Liver (tissue), 8 donors: ENCODE measurements at regions not wholly inside any gene's neighbourhood (a gene's known extent, or its start where the extent isn't known, plus 50 kb on each side); places are given as distances from the start of the nearest gene placed in this dataset.

Experiments
- DNase-seq: peaks from one replicate; pipeline ENCODE4 v3.0.0-alpha.2; 2017; ENCODE audit warnings: low spot score
- H3K27ac ChIP-seq, 2 donors: one replicate each; pipeline ENCODE4 v1.7.0; 2013; ENCODE audit warnings: inconsistent platforms in 2 of 2, low read length in 2 of 2, control low read depth in 1 of 2, low read depth in 1 of 2, mild to moderate bottlenecking in 1 of 2
- H3K27me3 ChIP-seq, 4 donors: one replicate each; pipeline versions ENCODE4 v1.6.1 to v1.7.0; 2013; ENCODE audit warnings: low read length in 3 of 4, inconsistent platforms in 1 of 4, mild to moderate bottlenecking in 1 of 4, moderate library complexity in 1 of 4; ENCODE audit not compliant: control insufficient read depth in 4 of 4, insufficient read depth in 4 of 4
- H3K36me3 ChIP-seq, 4 donors: one replicate each; pipeline versions ENCODE4 v1.6.1 to v1.7.0; 2013; ENCODE audit warnings: low read length in 3 of 4, mild to moderate bottlenecking in 3 of 4, low read depth in 1 of 4, moderate library complexity in 1 of 4; ENCODE audit not compliant: control insufficient read depth in 4 of 4, insufficient read depth in 3 of 4
- H3K4me1 ChIP-seq, 4 donors: one replicate each; pipeline versions ENCODE4 v1.6.1 to v1.7.0; 2013; ENCODE audit warnings: low read length in 3 of 4, mild to moderate bottlenecking in 3 of 4, moderate library complexity in 1 of 4; ENCODE audit not compliant: control insufficient read depth in 4 of 4, insufficient read depth in 4 of 4
- H3K4me3 ChIP-seq, 3 donors: one replicate each; pipeline versions ENCODE4 v1.6.1 to v1.7.0; 2013; ENCODE audit warnings: low read length in 3 of 3, control low read depth in 1 of 3, low read depth in 1 of 3, mild to moderate bottlenecking in 1 of 3
- H3K9ac ChIP-seq, 2 donors: one replicate each; pipeline ENCODE4 v1.7.0; 2013; ENCODE audit warnings: low read length in 2 of 2, mild to moderate bottlenecking in 2 of 2, moderate library complexity in 2 of 2, control low read depth in 1 of 2, low read depth in 1 of 2
- H3K9me3 ChIP-seq, 4 donors: one replicate each; pipeline versions ENCODE4 v1.6.1 to v1.7.0; 2013; ENCODE audit warnings: low read length in 3 of 4; ENCODE audit not compliant: control insufficient read depth in 4 of 4
- ATF3 ChIP-seq: IDR thresholded peaks from 2 replicates; pipeline ENCODE4 v1.6.1; 2016; ENCODE audit warnings: antibody characterized with exemption
- CTCF ChIP-seq: fragments of 150-350 bp; IDR thresholded peaks from 2 replicates; pipeline ENCODE4 v1.5.1; 2017; ENCODE audit warnings: improper control_type of control experiment, low read depth, low read length; ENCODE audit not compliant: missing input control
- FOXA1 ChIP-seq: IDR thresholded peaks from 2 replicates; pipeline ENCODE4 v1.6.1; 2016; ENCODE audit warnings: antibody characterized with exemption
- FOXA2 ChIP-seq: IDR thresholded peaks from 2 replicates; pipeline ENCODE4 v1.6.1; 2016; ENCODE audit warnings: antibody characterized with exemption
- GABPA ChIP-seq, 2 donors: IDR thresholded peaks in 1 of 2; conservative IDR thresholded peaks in 1 of 2; 2 replicates each; pipeline ENCODE4 v1.6.1; 2016; ENCODE audit warnings: antibody characterized with exemption in 2 of 2, mild to moderate bottlenecking in 1 of 2, moderate library complexity in 1 of 2
- HNF4A ChIP-seq, 2 donors: conservative IDR thresholded peaks; 2 replicates each; pipeline ENCODE4 v1.6.1; 2016; ENCODE audit warnings: antibody characterized with exemption in 2 of 2, mild to moderate bottlenecking in 2 of 2
- HNF4G ChIP-seq: IDR thresholded peaks from 2 replicates; pipeline ENCODE4 v1.6.1; 2016; ENCODE audit warnings: antibody characterized with exemption
- JUND ChIP-seq, 2 donors: IDR thresholded peaks; 2 replicates each; pipeline ENCODE4 v1.6.1; 2016; ENCODE audit warnings: antibody characterized with exemption in 2 of 2
- NR2F2 ChIP-seq: IDR thresholded peaks from 2 replicates; pipeline ENCODE4 v1.6.1; 2016; ENCODE audit warnings: antibody characterized with exemption
- REST ChIP-seq: IDR thresholded peaks from 2 replicates; pipeline ENCODE4 v1.6.1; 2016; ENCODE audit warnings: antibody characterized with exemption, mild to moderate bottlenecking
- TAF1 ChIP-seq: conservative IDR thresholded peaks from 2 replicates; pipeline ENCODE4 v1.6.1; 2016; ENCODE audit warnings: antibody characterized with exemption, mild to moderate bottlenecking
- YY1 ChIP-seq: IDR thresholded peaks from 2 replicates; pipeline ENCODE4 v1.6.1; 2016; ENCODE audit warnings: antibody characterized with exemption, mild to moderate bottlenecking
- WGBS: extraction: QIAGEN DNeasy Blood & Tissue Kit; methylation state at CpG from one replicate; pipeline ENCODE4 v1.1.7; 2013; 5-methylcytosine and 5-hydroxymethylcytosine counted together
- TF ChIP-seq, protein P1 (sequence below): IDR thresholded peaks from 2 replicates; pipeline ENCODE4 v1.6.1; 2016; ENCODE audit warnings: antibody characterized with exemption
- TF ChIP-seq, protein P2 (sequence below): IDR thresholded peaks from 2 replicates; pipeline ENCODE4 v1.6.1; 2016; ENCODE audit warnings: antibody characterized with exemption
- donor health status: healthy.
- donor health status: healthy.
- donor health status: healthy.
- donor health status: healthy.
- donor health status: healthy.

DNA sequence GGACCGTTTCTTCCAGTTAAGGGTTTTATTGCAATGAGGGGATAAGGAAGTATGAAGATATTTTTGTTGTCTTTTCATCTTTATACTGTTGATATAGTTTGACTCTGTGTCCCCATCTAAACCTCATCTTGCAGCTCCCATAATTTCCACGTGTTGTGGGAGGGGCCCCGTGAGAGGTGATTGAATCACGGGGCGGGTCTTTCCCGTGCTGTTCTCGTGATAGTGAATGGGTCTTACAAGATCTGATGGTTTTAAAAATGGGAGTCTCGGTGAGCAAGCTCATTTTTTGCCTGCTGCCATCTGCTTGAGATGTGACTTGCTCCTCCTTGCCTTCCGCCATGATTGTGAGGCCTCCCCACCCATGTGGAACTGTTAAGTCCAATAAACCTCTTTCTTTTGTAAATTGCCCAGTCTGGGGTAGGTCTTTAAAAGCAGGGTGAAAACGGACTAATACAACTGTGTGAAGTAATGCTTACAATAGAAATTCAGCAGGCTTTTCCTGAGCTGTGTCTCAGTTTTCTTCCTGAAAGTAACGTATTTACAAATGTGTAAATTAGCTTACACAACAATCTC, 377.3 kb downstream of the SIPA1L2 start:
- H3K9ac ChIP-seq = no peak overlapping the region
- peaks cover 0 to 5% (median 0%) of the 10 kb centered on the region in 4 donors for H3K27me3 ChIP-seq
- DNase-seq = no peak
- TF ChIP-seq TAF1 = no peak
- TF ChIP-seq REST = no peak
- TF ChIP-seq GABPA (IDR thresholded peaks at IDR 0.05 in 1 of 2, conservative IDR thresholded peaks at IDR 0.05 in 1 of 2) = no peak
- no peak for TF ChIP-seq JUND (IDR thresholded peaks at IDR 0.05)
- no peaks in the 10 kb centered on the region for H3K36me3 ChIP-seq
- H3K27ac ChIP-seq = no peak overlapping the region
- H3K9me3 ChIP-seq = peaks cover 0 to 5% (median 0%) of the 10 kb centered on the region in 4 donors
- H3K4me1 ChIP-seq = no peaks in the 10 kb centered on the region
- WGBS = 50% methylated on average over 11 of the region's 11 CpGs
- H3K4me3 ChIP-seq = no peak overlapping the region

GRCh38 chr1:232250838-232251237, 379.1 kb downstream of the SIPA1L2 start:
- no peak overlapping the region for H3K4me3 ChIP-seq
- DNase-seq = no peak
- H3K9ac ChIP-seq = no peak overlapping the region
- TF ChIP-seq CTCF (no peak), GABPA (IDR thresholded peaks at IDR 0.05 in 1 of 2, conservative IDR thresholded peaks at IDR 0.05 in 1 of 2) (no peak), FOXA1 (no peak), YY1 (no peak), NR2F2 (no peak), REST (no peak), TAF1 (no peak), HNF4G (no peak), FOXA2 (no peak), JUND (IDR thresholded peaks at IDR 0.05) (no peak), HNF4A (conservative IDR thresholded peaks at IDR 0.05) (no peak), ATF3 (no peak)
- TF ChIP-seq, protein P1, sequence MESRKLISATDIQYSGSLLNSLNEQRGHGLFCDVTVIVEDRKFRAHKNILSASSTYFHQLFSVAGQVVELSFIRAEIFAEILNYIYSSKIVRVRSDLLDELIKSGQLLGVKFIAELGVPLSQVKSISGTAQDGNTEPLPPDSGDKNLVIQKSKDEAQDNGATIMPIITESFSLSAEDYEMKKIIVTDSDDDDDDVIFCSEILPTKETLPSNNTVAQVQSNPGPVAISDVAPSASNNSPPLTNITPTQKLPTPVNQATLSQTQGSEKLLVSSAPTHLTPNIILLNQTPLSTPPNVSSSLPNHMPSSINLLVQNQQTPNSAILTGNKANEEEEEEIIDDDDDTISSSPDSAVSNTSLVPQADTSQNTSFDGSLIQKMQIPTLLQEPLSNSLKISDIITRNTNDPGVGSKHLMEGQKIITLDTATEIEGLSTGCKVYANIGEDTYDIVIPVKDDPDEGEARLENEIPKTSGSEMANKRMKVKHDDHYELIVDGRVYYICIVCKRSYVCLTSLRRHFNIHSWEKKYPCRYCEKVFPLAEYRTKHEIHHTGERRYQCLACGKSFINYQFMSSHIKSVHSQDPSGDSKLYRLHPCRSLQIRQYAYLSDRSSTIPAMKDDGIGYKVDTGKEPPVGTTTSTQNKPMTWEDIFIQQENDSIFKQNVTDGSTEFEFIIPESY = no peak
- TF ChIP-seq, protein P2, sequence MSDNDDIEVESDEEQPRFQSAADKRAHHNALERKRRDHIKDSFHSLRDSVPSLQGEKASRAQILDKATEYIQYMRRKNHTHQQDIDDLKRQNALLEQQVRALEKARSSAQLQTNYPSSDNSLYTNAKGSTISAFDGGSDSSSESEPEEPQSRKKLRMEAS = no peak
- 68% methylated on average over 3 of the region's 3 CpGs for WGBS
- peaks cover 0 to 5% (median 0%) of the 10 kb centered on the region in 4 donors for H3K27me3 ChIP-seq
- H3K9me3 ChIP-seq = peaks cover 0 to 5% (median 0%) of the 10 kb centered on the region in 4 donors
- no peaks in the 10 kb centered on the region for H3K36me3 ChIP-seq
- no peaks in the 10 kb centered on the region for H3K4me1 ChIP-seq
- H3K27ac ChIP-seq = no peak overlapping the region
